MM.1S (cell line): ENCODE measurements at regions not wholly inside any gene's neighbourhood (a gene's known extent, or its start where the extent isn't known, plus 50 kb on each side); places are given as distances from the start of the nearest gene placed in this dataset.

ENCODE experiments used
- CTCF ChIP-seq: fragments of 300-600 bp; sonication (generic); IDR thresholded peaks from 2 replicates; pipeline ENCODE4 v1.5.1; 2016; ENCODE audit warnings: antibody characterized with exemption, low read length, mixed read lengths
- EZH2 ChIP-seq: fragments of 300-600 bp; sonication (generic); optimal IDR thresholded peaks from 2 replicates; pipeline ENCODE3; 2017; ENCODE audit warnings: low read depth, mild to moderate bottlenecking, antibody characterized with exemption, low read length, mixed read lengths
- EZH2phosphoT487 ChIP-seq: fragments of 300-600 bp; sonication (generic); IDR thresholded peaks from 2 replicates; pipeline ENCODE4 v1.6.1; 2018; ENCODE audit warnings: antibody characterized with exemption, low read length

- TF ChIP-seq CTCF (no peak), EZH2 (no peak), EZH2phosphoT487 (no peak)
These were observed 121.6 kb downstream of the PLPPR4 start for GRCh38 chr1:99385852-99386251.
